ENCODE measurements at regions not wholly inside any gene's neighbourhood (a gene's known extent, or its start where the extent isn't known, plus 50 kb on each side); places are given as distances from the start of the nearest gene placed in this dataset.

DNA sequence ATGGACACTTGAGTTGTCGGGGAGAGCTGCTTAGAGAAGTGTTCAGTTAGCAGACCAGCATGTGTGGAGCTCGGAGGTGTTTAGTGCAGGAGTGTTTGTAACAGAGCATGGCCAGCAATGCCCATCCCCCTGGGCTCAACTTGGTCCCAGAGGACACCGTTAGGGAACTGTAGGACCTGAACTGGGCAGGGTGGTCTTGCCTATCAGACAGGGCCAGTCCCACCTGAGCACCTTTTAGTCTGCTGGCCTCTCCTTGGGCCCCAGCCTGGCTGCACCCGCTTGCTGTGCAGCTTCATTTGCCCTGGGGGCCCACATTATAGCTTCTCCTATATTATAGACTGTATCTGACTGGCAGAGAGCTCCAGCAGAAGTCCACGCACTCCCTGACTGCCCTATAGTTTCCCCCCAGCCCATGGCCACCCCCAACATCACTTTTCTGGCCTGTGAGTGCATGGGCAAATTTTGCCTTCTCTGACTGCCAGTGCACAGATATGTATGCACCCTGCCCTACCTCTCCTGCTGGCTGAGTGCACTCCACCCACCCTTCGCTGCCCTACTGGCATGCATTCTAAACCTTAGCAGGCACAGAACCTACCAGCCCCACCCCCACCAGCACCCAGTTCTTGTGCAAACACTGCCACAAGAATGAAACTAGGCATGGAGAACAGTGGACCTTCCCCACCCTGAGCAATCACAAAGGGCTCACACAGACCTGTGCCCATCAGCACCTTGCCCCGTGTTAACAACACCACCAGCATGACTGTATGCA is 1030.6 kb upstream of the GHITM start:
- Mint-ChIP-seq H3K9me3 (peaks cover 36% of the 10 kb centered on the region), H3K4me3 (no peak overlapping the region), H3K36me3 (peaks cover 24% of the 10 kb centered on the region), H3K27ac (no peak overlapping the region), H3K27me3 (no peaks in the 10 kb centered on the region), H3K4me1 (ENCODE audit: low read depth in 2 of 2) (no peaks in the 10 kb centered on the region)
- ATAC-seq, result peak; percentile 28 to 31
- DNase-seq (ENCODE audit: low spot score), result no peak

DNA sequence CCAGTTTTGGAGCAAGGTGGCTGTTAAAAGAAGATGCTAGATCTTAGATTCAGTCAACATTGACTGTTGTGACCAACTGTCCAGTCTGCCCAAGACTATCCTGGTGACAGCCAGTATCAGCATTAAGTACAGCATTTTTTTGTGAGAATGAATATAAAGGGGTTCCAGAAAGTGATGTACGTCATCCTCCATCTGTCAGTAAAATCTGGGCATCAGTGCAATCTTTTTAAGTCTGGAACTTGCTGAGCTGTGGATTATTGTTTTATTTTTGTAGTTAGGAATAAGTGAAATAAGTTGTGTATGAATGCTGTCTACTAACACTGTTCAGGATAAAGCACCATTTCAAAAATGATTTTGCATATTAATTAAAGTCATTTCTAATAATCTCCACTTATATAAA is 1020.0 kb upstream of the GHITM start:
- Mint-ChIP-seq H3K36me3 (no peaks in the 10 kb centered on the region), H3K27ac (no peak overlapping the region), H3K4me3 (no peak overlapping the region), H3K4me1 (ENCODE audit: low read depth in 2 of 2) (no peaks in the 10 kb centered on the region), H3K27me3 (no peaks in the 10 kb centered on the region), H3K9me3 (peaks cover 11% of the 10 kb centered on the region)
- no peak for DNase-seq (ENCODE audit: low spot score)
- no peak for ATAC-seq

DNA sequence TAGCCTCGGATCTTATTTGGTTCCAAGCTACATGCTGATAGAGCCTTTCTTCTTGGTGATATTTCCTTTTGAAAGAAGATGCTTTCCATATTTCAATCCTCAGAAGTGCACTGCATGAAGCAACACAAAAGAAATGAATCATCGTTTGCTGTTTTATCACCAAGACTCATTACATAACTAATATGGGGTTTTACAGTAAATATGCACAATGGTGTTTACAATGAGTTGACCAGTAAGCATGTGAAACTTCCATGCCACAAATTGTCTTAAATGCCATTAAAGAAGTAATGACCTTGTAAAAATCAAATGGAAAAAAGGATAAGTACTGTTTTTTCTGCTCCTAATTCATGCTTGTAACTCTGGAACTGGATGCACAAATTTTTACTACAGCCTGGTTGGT is 1017.0 kb upstream of the GHITM start:
- no peaks in the 10 kb centered on the region for H3K27me3 Mint-ChIP-seq
- ATAC-seq (no peak), DNase-seq (ENCODE audit: low spot score) (no peak)
- H3K36me3 Mint-ChIP-seq, result peaks cover 7% of the 10 kb centered on the region
- peaks cover 24% of the 10 kb centered on the region for H3K9me3 Mint-ChIP-seq
- no peak overlapping the region for H3K27ac Mint-ChIP-seq
- H3K4me3 Mint-ChIP-seq, result no peak overlapping the region
- no peaks in the 10 kb centered on the region for H3K4me1 Mint-ChIP-seq (ENCODE audit: low read depth in 2 of 2)

DNA sequence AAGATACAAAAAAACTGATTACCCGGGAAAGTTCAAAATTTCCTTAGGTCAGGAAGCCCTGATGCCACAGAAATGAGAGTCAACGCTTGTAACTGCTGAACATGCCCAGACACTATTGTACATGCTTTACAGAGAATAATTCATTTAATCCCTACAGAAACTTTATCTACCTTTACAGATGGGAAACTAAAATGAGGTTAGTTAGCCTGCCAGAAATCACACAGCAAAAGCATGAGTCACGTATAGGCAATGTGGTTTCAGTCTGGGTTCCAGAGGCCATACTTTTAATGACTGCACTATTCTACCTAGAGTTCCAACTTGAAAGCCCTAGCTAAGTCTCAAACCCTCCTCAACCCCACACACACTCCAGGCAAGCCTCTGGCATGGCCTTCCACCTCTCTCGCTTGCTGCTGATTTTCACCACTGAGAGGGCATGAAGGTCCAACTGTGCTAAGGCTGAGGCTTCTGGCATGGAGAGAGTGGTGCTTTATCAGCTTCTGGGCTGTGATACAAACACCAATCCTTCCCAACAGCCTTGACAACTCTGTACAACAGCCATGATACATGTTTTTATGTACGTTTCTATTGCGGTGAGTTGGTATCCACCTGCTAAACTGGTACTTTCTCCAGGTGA is 1011.2 kb upstream of the GHITM start:
- Mint-ChIP-seq H3K4me3 (no peak overlapping the region), H3K27me3 (no peaks in the 10 kb centered on the region), H3K9me3 (peaks cover 35% of the 10 kb centered on the region), H3K36me3 (peaks cover 10% of the 10 kb centered on the region), H3K27ac (no peak overlapping the region), H3K4me1 (ENCODE audit: low read depth in 2 of 2) (no peaks in the 10 kb centered on the region)
- ATAC-seq (no peak), DNase-seq (ENCODE audit: low spot score) (no peak)

DNA sequence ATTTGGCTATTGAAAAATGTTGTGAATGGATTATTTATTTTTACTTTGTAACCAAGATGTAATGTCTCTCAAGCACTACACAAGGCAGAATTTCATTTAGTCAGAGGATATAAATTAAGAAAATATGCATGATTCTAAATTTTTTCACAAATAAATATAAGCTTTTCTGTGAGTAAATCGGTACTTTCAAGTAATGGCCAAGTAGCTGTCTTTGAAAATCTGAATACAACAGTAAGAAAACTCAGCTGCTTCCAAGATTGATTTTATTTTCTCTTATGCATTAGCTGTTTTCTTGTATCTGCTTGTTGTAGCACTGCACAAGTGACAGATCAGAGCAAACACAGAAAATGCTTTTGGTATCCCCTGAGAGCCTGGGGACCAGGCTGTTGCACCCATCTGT is 998.5 kb upstream of the GHITM start:
- ATAC-seq (no peak), DNase-seq (ENCODE audit: low spot score) (no peak)
- Mint-ChIP-seq H3K4me3 (no peak overlapping the region), H3K4me1 (ENCODE audit: low read depth in 2 of 2) (no peaks in the 10 kb centered on the region), H3K27me3 (no peaks in the 10 kb centered on the region), H3K36me3 (no peaks in the 10 kb centered on the region), H3K9me3 (peaks cover 3% of the 10 kb centered on the region), H3K27ac (no peak overlapping the region)

DNA sequence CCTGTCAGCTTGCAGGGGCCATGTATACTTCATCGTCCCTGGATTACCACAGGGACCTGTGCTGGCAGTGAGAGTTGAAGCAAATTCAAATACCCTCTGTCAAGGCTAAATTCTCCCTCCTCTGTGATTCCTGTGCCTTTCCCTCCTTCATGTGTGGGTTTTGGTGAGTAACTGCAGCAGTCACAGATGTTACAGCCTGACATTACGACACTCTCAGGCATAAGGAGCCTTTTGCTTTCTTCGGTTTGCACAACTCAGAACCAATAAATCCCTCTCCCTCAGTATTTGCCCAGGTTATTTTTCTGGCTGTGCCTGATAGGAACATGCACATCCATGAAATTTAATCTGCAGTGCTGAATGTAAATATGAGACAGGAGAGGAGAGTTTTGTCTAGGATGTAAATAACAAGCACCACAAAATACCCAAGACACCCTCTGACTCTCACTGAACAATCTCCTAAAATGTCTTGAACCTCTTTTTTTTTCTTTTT is 997.2 kb upstream of the GHITM start:
- Mint-ChIP-seq H3K4me1 (ENCODE audit: low read depth in 2 of 2) (no peaks in the 10 kb centered on the region), H3K27ac (no peak overlapping the region), H3K4me3 (no peak overlapping the region), H3K9me3 (peaks cover 3% of the 10 kb centered on the region), H3K36me3 (no peaks in the 10 kb centered on the region), H3K27me3 (no peaks in the 10 kb centered on the region)
- ATAC-seq (no peak), DNase-seq (ENCODE audit: low spot score) (no peak)

DNA sequence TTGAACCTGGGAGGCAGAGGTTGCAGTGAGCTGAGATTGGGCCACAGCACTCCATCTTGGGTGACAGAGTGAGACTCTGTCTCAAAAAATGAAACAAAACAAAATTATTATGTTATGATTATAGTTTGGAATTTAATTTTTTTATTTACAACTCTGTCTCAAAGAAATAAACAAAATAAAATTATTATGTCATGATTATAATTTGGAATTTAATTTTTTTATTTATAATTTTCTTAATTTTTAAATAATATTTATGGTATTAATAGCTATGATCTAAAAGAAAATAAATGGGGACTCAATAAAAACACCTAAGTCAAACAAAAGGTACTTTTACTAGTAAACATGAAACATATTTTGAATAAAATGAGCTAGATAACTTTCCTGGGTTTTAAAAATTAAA is 994.8 kb upstream of the GHITM start:
- no peaks in the 10 kb centered on the region for H3K27me3 Mint-ChIP-seq

DNA sequence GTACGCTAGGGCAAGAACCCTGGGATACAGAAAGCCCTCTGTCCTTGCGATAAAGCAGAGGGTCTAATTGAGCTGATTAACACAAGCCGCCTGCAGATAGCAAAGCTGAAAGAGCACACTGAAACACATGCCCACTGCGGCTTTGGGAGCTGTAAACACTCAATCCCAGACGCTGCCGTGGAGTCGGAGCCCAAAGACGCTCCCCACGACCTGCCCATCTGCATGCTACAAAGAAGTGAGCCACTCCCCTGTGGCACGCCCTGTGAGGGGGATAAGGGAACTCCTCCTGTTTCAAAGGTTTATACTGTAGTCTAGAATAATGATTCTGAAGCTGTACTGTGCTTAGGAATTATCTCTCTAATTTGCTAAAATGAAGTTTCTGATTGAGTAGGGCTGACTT is 985.6 kb upstream of the GHITM start:
- H3K27ac Mint-ChIP-seq, result no peak overlapping the region
- ATAC-seq (no peak), DNase-seq (ENCODE audit: low spot score) (no peak)
- H3K9me3 Mint-ChIP-seq, result peaks cover 2% of the 10 kb centered on the region
- no peaks in the 10 kb centered on the region for H3K36me3 Mint-ChIP-seq
- no peak overlapping the region for H3K4me3 Mint-ChIP-seq
- no peaks in the 10 kb centered on the region for H3K4me1 Mint-ChIP-seq (ENCODE audit: low read depth in 2 of 2)
- H3K27me3 Mint-ChIP-seq, result no peaks in the 10 kb centered on the region

More for the DNA sequence above, 994.8 kb upstream of the GHITM start:
- H3K9me3 Mint-ChIP-seq, result peaks cover 3% of the 10 kb centered on the region
- no peak overlapping the region for H3K4me3 Mint-ChIP-seq
- H3K36me3 Mint-ChIP-seq, result no peaks in the 10 kb centered on the region
- ATAC-seq (no peak), DNase-seq (ENCODE audit: low spot score) (no peak)
- H3K4me1 Mint-ChIP-seq (ENCODE audit: low read depth in 2 of 2), result no peaks in the 10 kb centered on the region
- no peak overlapping the region for H3K27ac Mint-ChIP-seq

DNA sequence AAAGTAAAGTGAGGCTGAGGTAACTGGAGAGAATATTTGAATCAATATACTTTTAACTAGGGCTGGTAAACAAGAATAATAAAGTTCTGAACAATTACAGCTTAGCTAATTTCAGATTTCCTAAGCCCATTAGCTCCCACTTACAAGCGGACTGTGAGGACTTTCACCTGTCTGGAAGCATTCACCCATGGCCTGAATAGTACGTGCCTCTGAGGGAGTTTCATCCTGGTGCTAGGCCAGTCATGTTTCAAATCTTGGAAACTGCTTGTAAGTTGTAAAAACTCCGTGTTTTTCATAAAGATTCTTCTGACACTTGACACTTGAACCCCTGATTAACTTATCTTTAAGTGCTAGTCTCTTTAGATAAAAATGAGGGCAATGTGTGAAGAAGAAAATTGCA is 975.2 kb upstream of the GHITM start:
- H3K4me1 Mint-ChIP-seq (ENCODE audit: low read depth in 2 of 2), result no peaks in the 10 kb centered on the region
- no peak overlapping the region for H3K27ac Mint-ChIP-seq
- H3K4me3 Mint-ChIP-seq, result no peak overlapping the region
- peaks cover 5% of the 10 kb centered on the region for H3K36me3 Mint-ChIP-seq
- ATAC-seq (no peak), DNase-seq (ENCODE audit: low spot score) (no peak)
- no peaks in the 10 kb centered on the region for H3K27me3 Mint-ChIP-seq
- H3K9me3 Mint-ChIP-seq, result peaks cover 22% of the 10 kb centered on the region

DNA sequence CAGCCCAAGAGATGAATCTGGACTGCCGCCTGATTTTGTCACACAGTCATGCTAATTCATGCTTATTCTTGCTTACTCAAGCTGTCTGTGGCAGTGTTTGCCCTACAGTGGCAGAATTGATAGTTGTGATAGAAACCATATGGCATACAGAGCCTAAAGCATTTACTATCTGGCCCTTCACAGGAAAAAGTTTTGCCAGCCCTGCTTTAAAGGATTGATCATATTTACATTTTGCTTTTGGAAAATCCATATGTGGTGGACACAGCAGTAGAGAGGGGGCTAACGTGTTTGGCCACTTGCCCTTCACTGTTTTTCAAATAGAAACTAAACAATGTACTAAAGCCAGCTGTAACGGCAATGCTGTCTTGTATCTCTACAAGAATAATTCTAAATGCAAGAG is 974.0 kb upstream of the GHITM start:
- ATAC-seq (no peak), DNase-seq (ENCODE audit: low spot score) (no peak)
- Mint-ChIP-seq H3K36me3 (peaks cover 5% of the 10 kb centered on the region), H3K9me3 (peaks cover 15% of the 10 kb centered on the region), H3K4me1 (ENCODE audit: low read depth in 2 of 2) (no peaks in the 10 kb centered on the region), H3K27ac (no peak overlapping the region), H3K4me3 (no peak overlapping the region), H3K27me3 (no peaks in the 10 kb centered on the region)

DNA sequence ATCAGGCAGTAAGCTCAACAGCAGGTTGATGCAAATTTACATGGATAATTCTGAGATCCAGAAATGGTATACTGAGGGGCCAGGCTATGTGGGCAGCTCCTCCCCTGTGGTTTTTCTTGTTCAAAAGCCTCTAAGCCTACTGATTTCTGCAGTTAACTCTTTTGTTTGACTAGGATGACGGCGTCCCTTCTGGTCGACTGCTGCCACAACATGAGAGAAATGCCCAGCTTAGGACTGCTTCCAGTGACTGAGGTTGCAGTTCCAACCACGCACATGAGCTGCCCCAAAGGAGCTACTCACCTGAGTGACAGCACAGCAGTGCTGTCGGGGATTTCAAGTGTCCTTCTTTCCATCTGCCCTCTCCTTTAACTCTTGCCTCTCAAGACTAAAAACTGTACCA is 973.0 kb upstream of the GHITM start:
- H3K27me3 Mint-ChIP-seq, result no peaks in the 10 kb centered on the region
- ATAC-seq, result no peak
- peaks cover 5% of the 10 kb centered on the region for H3K36me3 Mint-ChIP-seq
- no peak for DNase-seq (ENCODE audit: low spot score)
- no peaks in the 10 kb centered on the region for H3K4me1 Mint-ChIP-seq (ENCODE audit: low read depth in 2 of 2)
- no peak overlapping the region for H3K27ac Mint-ChIP-seq
- H3K9me3 Mint-ChIP-seq, result peaks cover 17% of the 10 kb centered on the region
- H3K4me3 Mint-ChIP-seq, result no peak overlapping the region

DNA sequence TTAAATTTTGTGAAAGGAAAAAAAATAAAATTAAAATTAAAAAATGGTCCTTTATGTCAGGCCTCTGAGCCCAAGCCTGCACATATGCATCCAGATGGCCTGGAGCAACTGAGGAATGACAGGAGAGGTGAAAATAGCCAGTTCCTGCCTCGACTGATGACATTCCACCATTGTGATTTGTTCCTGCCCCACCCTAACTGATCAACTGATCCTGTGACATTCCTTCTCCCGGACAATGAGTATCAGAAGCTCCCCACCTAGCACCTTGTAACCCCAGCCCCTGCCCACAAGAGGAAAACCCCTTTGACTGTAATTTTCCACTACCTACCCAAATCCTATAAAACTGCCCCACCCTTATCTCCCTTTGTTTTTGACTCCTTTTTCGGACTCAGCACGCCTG is 972.2 kb upstream of the GHITM start:
- peaks cover 16% of the 10 kb centered on the region for H3K9me3 Mint-ChIP-seq
- peaks cover 5% of the 10 kb centered on the region for H3K36me3 Mint-ChIP-seq
- H3K27ac Mint-ChIP-seq, result no peak overlapping the region
- ATAC-seq (no peak), DNase-seq (ENCODE audit: low spot score) (no peak)
- H3K4me1 Mint-ChIP-seq (ENCODE audit: low read depth in 2 of 2), result no peaks in the 10 kb centered on the region
- no peak overlapping the region for H3K4me3 Mint-ChIP-seq
- H3K27me3 Mint-ChIP-seq, result no peaks in the 10 kb centered on the region

DNA sequence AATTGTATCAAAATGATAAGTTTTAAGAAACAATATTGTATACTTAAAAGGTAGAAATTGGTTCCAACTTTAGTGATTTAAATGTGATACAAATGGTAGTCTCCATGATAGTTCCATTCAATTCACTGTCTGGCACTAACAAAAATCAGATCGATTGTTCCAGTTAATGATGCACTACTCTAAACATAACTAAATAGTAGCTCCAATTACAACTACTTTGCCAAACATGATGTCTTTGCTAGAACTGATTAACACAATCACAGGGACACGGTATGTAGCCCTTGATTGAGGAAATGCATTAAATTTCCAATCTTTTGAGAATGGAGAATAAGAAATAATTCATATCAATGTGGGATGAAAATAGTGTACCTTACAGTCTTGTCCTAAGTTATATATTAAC is 962.4 kb upstream of the GHITM start:
- Mint-ChIP-seq H3K36me3 (no peaks in the 10 kb centered on the region), H3K9me3 (peaks cover 17% of the 10 kb centered on the region), H3K4me1 (ENCODE audit: low read depth in 2 of 2) (no peaks in the 10 kb centered on the region), H3K27ac (no peak overlapping the region), H3K27me3 (no peaks in the 10 kb centered on the region), H3K4me3 (no peak overlapping the region)
- no peak for DNase-seq (ENCODE audit: low spot score)
- no peak for ATAC-seq

DNA sequence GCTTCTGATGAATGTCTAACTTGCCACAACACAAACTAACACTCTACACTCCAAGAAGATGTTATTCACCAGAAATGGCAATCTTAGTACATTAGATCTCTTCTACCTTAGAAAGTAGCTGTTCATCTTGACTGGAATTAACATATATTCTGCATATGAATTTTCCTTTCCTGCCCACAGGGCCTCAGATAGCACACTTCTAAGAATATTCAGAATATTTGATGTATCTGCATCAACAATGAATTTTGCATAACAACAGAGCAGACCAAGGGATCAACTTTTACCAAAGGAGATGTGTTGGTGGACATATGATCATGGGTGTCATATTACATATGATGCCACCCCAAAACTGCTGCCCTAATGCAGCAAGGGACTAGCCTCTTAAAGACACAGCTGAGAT is 960.8 kb upstream of the GHITM start:
- Mint-ChIP-seq H3K9me3 (peaks cover 17% of the 10 kb centered on the region), H3K4me1 (ENCODE audit: low read depth in 2 of 2) (no peaks in the 10 kb centered on the region), H3K36me3 (no peaks in the 10 kb centered on the region), H3K27ac (no peak overlapping the region), H3K27me3 (no peaks in the 10 kb centered on the region), H3K4me3 (no peak overlapping the region)
- no peak for DNase-seq (ENCODE audit: low spot score)
- ATAC-seq, result no peak

All from natural killer cell treated with Interleukin-12 subunit alpha and Interleukin-12 subunit beta and Interleukin-15 and Interleukin-18, amount 100 ng/mL, for 72 hours (primary cell).